ENCODE measurements at regions not wholly inside any gene's neighbourhood (a gene's known extent, or its start where the extent isn't known, plus 50 kb on each side); places are given as distances from the start of the nearest gene placed in this dataset.

DNA sequence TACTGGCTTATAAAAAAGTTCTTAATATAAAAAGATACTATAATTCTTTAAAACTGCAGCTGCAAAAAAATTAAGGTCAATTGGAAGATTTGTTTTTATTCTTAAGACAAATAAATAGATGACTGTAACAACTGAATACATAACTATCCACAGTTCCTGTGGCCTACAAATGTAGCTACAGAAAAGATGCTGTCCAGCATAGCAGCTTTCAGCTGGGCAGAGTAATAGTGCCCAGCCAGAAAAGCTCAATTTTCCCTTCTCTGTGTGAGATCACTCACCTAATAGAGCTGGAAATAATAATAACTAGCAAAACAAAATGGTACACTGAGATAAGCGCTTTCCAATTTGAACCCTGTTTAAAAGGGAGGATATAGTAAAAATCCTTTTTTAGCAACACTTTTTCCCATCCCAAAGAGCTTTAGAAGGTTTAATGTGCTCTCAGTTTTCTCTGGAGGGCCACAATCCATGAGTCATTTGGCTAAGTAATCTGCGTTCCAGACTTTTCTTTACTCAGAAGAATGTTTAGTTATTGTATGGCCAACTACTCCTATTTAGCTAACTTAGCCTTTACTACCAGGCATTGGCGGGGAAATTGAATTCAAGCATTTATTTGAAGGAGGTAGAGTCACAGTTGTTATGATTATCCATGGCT lies 158.1 kb upstream of the SLC39A10 start:
- no peak for TF ChIP-seq POLR2AphosphoS5 (IDR thresholded peaks at IDR 0.05; ENCODE audit: insufficient read depth, low read depth, low read length)
- TF ChIP-seq EZH2 (IDR thresholded peaks at IDR 0.05; ENCODE audit: borderline replicate concordance, low read depth, low read length, severe bottlenecking): no peak
- TF ChIP-seq, protein P1, sequence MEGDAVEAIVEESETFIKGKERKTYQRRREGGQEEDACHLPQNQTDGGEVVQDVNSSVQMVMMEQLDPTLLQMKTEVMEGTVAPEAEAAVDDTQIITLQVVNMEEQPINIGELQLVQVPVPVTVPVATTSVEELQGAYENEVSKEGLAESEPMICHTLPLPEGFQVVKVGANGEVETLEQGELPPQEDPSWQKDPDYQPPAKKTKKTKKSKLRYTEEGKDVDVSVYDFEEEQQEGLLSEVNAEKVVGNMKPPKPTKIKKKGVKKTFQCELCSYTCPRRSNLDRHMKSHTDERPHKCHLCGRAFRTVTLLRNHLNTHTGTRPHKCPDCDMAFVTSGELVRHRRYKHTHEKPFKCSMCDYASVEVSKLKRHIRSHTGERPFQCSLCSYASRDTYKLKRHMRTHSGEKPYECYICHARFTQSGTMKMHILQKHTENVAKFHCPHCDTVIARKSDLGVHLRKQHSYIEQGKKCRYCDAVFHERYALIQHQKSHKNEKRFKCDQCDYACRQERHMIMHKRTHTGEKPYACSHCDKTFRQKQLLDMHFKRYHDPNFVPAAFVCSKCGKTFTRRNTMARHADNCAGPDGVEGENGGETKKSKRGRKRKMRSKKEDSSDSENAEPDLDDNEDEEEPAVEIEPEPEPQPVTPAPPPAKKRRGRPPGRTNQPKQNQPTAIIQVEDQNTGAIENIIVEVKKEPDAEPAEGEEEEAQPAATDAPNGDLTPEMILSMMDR (IDR thresholded peaks at IDR 0.05; ENCODE audit: extremely low read depth in 1 of 2, insufficient read depth in 1 of 2, low read depth in 1 of 2, low read length in 2 of 2): no peak
- no peak for TF ChIP-seq POLR2A (IDR thresholded peaks at IDR 0.05; ENCODE audit: low read depth, low read length)
- TF ChIP-seq MYC (IDR thresholded peaks at IDR 0.05; ENCODE audit: low read depth, low read length): no peak
- TF ChIP-seq, protein P2, sequence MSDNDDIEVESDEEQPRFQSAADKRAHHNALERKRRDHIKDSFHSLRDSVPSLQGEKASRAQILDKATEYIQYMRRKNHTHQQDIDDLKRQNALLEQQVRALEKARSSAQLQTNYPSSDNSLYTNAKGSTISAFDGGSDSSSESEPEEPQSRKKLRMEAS (IDR thresholded peaks at IDR 0.05; ENCODE audit: insufficient read depth, insufficient read length): no peak
- no peak for TF ChIP-seq JUN (IDR thresholded peaks at IDR 0.05; ENCODE audit: borderline replicate concordance, insufficient read depth, insufficient read length, low read depth)
- TF ChIP-seq FOS (IDR thresholded peaks at IDR 0.05; ENCODE audit: borderline replicate concordance, insufficient read depth, low read length): no peak

Data from endothelial cell of umbilical vein (primary cell).